ENCODE measurements at regions not wholly inside any gene's neighbourhood (a gene's known extent, or its start where the extent isn't known, plus 50 kb on each side); places are given as distances from the start of the nearest gene placed in this dataset.

DNA sequence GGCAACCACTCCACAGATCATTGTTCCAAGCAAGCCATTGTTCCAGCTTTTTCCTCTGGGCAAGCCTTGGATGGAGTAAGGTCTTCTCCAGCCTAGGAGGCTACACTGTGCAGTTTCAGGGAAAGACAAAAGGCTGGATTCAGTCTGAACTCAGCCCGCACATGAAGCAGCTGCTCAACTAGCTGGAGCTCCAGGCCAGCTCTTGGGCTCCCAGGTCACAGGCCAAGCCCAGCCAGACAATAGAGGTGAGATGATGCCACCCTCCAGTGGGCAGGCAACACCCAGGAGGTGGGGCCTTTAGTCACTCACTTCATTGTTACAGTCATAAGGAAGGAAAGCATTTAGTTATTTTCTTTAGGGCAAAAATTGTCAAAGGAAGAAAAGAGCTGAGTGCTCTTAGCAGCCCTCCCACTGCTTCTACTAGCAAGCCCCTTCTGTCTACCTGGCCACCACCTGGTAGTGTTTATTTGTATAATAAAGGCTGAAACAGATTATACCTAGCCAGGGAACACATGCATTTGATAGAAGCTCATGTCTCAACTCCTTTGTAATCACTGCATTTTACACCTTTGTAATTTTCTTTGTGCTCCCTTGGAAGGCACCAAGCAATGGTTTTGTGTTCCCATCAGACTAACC lies 253.4 kb downstream of the WDR11 start:
- TF ChIP-seq, protein P1, sequence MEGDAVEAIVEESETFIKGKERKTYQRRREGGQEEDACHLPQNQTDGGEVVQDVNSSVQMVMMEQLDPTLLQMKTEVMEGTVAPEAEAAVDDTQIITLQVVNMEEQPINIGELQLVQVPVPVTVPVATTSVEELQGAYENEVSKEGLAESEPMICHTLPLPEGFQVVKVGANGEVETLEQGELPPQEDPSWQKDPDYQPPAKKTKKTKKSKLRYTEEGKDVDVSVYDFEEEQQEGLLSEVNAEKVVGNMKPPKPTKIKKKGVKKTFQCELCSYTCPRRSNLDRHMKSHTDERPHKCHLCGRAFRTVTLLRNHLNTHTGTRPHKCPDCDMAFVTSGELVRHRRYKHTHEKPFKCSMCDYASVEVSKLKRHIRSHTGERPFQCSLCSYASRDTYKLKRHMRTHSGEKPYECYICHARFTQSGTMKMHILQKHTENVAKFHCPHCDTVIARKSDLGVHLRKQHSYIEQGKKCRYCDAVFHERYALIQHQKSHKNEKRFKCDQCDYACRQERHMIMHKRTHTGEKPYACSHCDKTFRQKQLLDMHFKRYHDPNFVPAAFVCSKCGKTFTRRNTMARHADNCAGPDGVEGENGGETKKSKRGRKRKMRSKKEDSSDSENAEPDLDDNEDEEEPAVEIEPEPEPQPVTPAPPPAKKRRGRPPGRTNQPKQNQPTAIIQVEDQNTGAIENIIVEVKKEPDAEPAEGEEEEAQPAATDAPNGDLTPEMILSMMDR (IDR thresholded peaks at IDR 0.05; ENCODE audit: insufficient read depth, missing control alignments) = no peak
- DNase-seq (ENCODE audit: insufficient read length, low spot score) = no peak
- FAIRE-seq = no peak

DNA sequence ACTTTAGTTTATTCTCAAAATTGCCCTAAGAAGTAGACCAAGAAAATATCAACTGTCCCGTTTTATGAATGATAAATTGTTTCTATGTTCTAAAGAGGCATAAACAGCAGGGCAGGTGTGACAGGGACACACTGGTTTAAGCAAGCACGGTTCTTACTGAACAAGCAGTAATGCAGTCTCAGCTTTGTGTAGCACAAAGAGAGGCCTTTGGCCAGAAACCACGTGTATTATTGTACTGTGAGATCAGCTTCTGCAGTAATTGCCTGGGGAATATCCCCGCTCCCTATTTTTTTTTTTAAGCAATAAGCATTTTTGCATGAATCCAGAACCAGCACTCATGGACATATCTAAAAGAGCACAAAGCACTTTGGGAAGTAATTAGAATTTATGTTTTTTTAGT lies 255.4 kb downstream of the WDR11 start:
- DNase-seq (ENCODE audit: insufficient read length, low spot score) = no peak
- TF ChIP-seq, protein P1 (IDR thresholded peaks at IDR 0.05; ENCODE audit: insufficient read depth, missing control alignments) = no peak
- FAIRE-seq = no peak

DNA sequence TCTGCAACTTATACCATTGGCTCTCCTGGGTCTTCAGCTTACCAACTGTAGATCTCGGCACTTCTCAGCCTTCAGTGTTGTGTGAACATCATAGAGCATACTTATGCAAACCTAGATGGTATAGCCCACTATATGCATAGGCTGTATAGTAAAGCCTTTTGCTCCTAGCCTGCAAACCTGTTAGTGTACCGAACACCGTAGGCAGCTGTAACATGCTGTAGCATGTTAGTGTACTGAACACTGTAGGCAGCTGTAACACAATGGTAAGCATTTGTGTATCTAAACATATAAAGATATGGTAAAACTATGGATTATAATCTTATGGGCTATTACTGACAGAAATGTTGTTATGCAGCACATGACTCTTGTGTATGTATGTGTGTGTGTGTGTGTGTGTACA lies 256.9 kb downstream of the WDR11 start:
- TF ChIP-seq, protein P1 (IDR thresholded peaks at IDR 0.05; ENCODE audit: insufficient read depth, missing control alignments) = no peak
- FAIRE-seq (no peak), DNase-seq (ENCODE audit: insufficient read length, low spot score) (no peak)

DNA sequence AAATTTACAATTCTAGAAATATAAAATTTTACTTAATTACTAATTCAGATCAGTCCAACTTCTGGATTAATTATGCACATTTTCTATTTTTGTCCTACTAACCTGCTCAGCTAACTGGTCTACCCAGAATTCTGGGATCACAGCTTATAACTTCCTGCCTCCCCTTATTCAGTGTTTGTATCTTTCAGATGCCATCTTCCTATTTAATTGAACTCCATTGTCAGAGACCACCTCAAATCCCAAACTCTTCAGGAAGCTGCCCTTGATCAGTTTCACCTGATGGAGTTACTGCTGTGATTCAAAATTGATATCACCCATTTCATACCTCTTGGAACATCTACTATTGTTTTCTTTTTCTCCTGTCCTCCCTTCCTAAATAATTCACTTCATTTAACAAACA lies 259.2 kb downstream of the WDR11 start:
- TF ChIP-seq, protein P1 (IDR thresholded peaks at IDR 0.05; ENCODE audit: insufficient read depth, missing control alignments) = no peak
- no peak for DNase-seq (ENCODE audit: insufficient read length, low spot score)
- FAIRE-seq = no peak

DNA sequence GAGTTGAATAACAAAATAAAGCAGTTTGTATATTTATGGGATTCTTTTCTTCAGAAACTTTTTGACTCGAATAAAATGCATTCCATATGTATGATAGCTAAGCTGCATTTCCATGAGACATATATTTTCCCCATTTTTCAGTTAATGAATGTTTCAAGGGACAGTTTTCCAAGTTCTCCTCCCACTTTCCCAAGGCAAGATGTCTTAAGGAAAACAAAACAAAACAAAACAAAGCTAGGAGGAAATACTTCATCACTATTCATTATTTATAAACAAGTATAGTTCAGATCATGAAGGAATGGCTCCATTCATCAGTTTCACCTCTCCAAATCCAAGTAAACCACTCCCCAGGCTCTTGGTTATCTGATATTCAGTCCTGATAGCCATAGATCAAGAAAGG lies 261.0 kb downstream of the WDR11 start:
- no peak for FAIRE-seq
- no peak for DNase-seq (ENCODE audit: insufficient read length, low spot score)
- TF ChIP-seq, protein P1 (IDR thresholded peaks at IDR 0.05; ENCODE audit: insufficient read depth, missing control alignments) = no peak

DNA sequence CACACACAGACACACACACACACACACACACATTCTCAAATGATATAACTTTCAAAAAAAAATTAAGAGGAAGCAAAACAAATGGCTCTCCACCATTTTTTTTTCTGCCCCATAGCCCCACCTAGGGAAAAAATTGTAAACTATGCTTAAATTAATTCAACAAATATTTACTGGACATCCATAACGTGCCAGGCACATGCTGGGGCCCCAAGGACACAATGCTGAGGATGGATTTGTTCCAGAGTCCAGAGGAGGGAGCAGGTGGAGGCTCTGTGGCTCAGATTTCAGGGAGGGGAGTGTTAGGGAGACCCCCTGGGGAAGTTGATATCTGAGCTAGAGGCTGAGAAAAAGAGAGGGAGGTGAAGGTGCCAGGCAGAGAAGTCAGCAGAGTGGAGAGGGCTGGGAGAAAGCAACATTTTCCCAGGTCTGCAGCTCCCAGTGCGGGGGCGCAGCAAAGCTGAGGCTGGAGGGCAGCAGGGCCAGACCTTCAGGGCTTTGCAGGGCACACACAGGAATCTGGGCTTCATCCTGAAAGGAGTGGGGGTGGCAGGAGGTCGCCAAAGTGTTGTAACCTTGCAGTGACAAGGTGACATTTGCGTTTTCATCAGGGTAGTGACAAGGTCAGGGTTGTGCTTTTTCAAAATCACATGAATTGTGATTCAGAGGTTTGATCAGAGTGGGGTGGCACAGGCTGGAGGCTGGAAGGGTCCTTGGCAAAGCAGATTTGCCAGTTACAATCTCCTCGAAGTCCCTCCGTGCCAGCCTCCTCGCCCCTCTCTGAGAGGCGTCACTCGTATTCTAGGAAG lies 261.6 kb downstream of the WDR11 start:
- FAIRE-seq = no peak
- no peak for DNase-seq (ENCODE audit: insufficient read length, low spot score)

More for the DNA sequence above, 261.6 kb downstream of the WDR11 start:
- TF ChIP-seq, protein P1 (IDR thresholded peaks at IDR 0.05; ENCODE audit: insufficient read depth, missing control alignments) = no peak
